GM10266 (cell line): ENCODE measurements at regions not wholly inside any gene's neighbourhood (a gene's known extent, or its start where the extent isn't known, plus 50 kb on each side); places are given as distances from the start of the nearest gene placed in this dataset.

Source experiments
- DNase-seq: peaks from one replicate; pipeline ENCODE4 v3.0.0; 2012; ENCODE audit errors: extremely low spot score
- CTCF ChIP-seq: IDR thresholded peaks from 2 replicates; pipeline ENCODE4 v1.5.1; 2012; ENCODE audit warnings: mild to moderate bottlenecking, low read depth; ENCODE audit not compliant: control insufficient read depth, insufficient read depth; ENCODE audit errors: missing control alignments

GRCh38 chr3:21152555-21152954 is 598.5 kb downstream of the ZNF385D start:
- DNase-seq = no peak
- no peak for TF ChIP-seq CTCF

DNA sequence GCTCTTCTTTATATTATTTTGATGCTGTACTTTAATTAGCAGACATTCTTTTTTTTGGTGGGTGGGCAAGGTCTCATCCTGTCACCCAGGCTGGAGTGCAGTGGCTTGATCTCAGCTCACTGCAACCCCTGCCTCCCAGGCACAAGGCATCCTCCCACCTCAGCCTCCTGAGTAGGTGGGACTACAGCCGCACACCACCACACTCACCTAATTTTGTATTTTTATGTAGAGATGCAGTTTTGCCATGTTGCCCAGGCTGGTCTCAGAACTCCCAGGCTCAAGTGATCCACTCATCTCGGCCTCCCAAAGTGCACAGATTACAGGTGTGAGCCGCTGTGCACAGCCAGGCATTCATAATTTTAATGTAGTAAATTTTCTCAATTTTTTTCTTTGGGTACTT is 608.1 kb downstream of the ZNF385D start:
- no peak for DNase-seq
- no peak for TF ChIP-seq CTCF

GRCh38 chr3:21142031-21142430 is 609.0 kb downstream of the ZNF385D start:
- no peak for TF ChIP-seq CTCF
- no peak for DNase-seq

DNA sequence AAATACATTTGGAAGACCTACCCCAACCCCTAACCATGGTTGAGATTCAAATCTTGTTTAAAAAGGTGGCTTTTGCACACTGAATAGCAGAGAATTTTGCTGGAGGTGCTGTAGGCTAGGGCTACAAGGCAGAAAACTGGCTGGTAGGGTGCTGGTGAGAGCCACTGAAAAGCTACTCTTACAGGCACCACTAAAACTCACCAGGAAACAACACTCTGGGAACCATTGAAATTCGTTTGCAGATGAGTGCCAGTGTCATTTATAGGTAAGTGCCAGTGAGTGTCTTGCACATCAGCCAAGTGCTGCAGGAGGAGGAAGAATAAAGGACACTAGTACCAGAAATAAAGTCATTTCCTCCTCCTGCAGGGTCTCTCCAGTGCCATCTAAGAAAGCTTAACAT is 610.2 kb downstream of the ZNF385D start:
- TF ChIP-seq CTCF = no peak
- DNase-seq = no peak

- no peak for TF ChIP-seq CTCF
- DNase-seq = no peak
These were observed 612.9 kb downstream of the ZNF385D start for GRCh38 chr3:21138085-21138484.

GRCh38 chr3:21132896-21133295 is 618.1 kb downstream of the ZNF385D start:
- DNase-seq = no peak
- no peak for TF ChIP-seq CTCF

DNA sequence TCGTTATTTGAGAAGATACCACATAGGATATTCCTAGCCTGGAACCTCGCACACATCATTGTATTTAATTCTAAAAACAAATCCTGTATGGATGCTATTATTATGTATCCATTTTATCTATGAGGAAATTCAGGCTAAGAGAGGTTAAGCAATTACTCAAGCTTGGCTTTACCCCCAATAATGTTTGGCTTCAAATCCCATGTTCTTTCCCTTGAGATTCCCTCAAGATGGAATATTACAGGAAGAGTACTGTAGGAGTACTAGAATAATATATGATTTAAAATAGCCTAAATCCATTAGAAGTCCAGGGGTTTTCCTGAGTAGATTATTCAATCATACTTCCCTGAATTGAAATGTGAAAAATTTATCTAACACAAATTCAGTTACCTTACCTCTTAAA is 630.2 kb downstream of the ZNF385D start:
- no peak for TF ChIP-seq CTCF
- no peak for DNase-seq
